HG02973 (cell line): ENCODE measurements at regions not wholly inside any gene's neighbourhood (a gene's known extent, or its start where the extent isn't known, plus 50 kb on each side); places are given as distances from the start of the nearest gene placed in this dataset.
"Not testable (repeated sequence)": the region's sequence is repeated elsewhere in the genome, so short reads cannot be mapped to it uniquely, and the experiment has no call there.

Experiments
- ATAC-seq: cut with Tn5 transposase; IDR thresholded peaks from one replicate; pipeline ENCODE4 v1.9.1; 2021; ENCODE audit warnings: moderate library complexity; ENCODE audit not compliant: unreplicated experiment

- not testable (repeated sequence) for ATAC-seq
These were observed 51.4 kb upstream of the TMEM45B start for GRCh38 chr11:129764204-129764603.
